ENCODE measurements at regions not wholly inside any gene's neighbourhood (a gene's known extent, or its start where the extent isn't known, plus 50 kb on each side); places are given as distances from the start of the nearest gene placed in this dataset.

DNA sequence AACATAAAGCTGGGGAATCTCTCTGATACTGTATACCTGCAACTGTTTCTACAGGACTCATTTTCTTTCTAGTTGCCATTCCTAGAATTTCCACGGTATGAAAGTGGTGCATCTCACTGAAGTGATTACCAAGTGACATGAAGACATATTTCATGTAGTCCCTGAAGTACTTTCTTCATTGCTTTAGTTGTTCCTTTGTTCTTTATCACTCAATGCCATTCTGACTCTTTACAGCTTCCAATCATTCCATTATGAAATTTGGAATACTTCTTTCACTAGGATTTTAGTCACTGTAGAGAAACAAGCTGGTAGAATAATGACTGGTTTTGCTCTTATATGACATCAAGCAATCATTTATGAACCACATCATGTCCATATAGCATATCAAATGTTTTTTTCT, 645.1 kb downstream of the CDH18 start:
- Histone ChIP-seq H3K27ac (no peak overlapping the region), H3K36me3 (no peaks in the 10 kb centered on the region), H3K4me1 (ENCODE audit: low read depth) (no peaks in the 10 kb centered on the region), H3K27me3 (no peaks in the 10 kb centered on the region), H3K9me3 (ENCODE audit: low read depth) (peaks cover 3% of the 10 kb centered on the region), H3K4me3 (no peak overlapping the region)
- DNase-seq (ENCODE audit: low read depth in 1 of 2, low spot score in 1 of 2), result no peak
- TF ChIP-seq, protein P1, sequence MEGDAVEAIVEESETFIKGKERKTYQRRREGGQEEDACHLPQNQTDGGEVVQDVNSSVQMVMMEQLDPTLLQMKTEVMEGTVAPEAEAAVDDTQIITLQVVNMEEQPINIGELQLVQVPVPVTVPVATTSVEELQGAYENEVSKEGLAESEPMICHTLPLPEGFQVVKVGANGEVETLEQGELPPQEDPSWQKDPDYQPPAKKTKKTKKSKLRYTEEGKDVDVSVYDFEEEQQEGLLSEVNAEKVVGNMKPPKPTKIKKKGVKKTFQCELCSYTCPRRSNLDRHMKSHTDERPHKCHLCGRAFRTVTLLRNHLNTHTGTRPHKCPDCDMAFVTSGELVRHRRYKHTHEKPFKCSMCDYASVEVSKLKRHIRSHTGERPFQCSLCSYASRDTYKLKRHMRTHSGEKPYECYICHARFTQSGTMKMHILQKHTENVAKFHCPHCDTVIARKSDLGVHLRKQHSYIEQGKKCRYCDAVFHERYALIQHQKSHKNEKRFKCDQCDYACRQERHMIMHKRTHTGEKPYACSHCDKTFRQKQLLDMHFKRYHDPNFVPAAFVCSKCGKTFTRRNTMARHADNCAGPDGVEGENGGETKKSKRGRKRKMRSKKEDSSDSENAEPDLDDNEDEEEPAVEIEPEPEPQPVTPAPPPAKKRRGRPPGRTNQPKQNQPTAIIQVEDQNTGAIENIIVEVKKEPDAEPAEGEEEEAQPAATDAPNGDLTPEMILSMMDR (IDR thresholded peaks at IDR 0.05; ENCODE audit: low read depth, low read length), result no peak

- no peak overlapping the region for H3K4me3 ChIP-seq
- H3K27me3 ChIP-seq, result no peaks in the 10 kb centered on the region
- TF ChIP-seq, protein P1 (IDR thresholded peaks at IDR 0.05; ENCODE audit: low read depth, low read length), result no peak
- H3K27ac ChIP-seq, result no peak overlapping the region
- no peaks in the 10 kb centered on the region for H3K4me1 ChIP-seq (ENCODE audit: low read depth)
- H3K36me3 ChIP-seq, result no peaks in the 10 kb centered on the region
- peaks cover 4% of the 10 kb centered on the region for H3K9me3 ChIP-seq (ENCODE audit: low read depth)
- no peak for DNase-seq (ENCODE audit: low read depth in 1 of 2, low spot score in 1 of 2)
Measured at GRCh38 chr5:19352120-19352519, 635.9 kb downstream of the CDH18 start.

- Histone ChIP-seq H3K4me3 (no peak overlapping the region), H3K9me3 (ENCODE audit: low read depth) (no peaks in the 10 kb centered on the region), H3K27ac (no peak overlapping the region), H3K27me3 (no peaks in the 10 kb centered on the region), H3K4me1 (ENCODE audit: low read depth) (no peaks in the 10 kb centered on the region), H3K36me3 (no peaks in the 10 kb centered on the region)
- DNase-seq (ENCODE audit: low read depth in 1 of 2, low spot score in 1 of 2), result no peak
- TF ChIP-seq, protein P1 (IDR thresholded peaks at IDR 0.05; ENCODE audit: low read depth, low read length), result no peak
Measured at GRCh38 chr5:19369048-19369447, 619.0 kb downstream of the CDH18 start.

DNA sequence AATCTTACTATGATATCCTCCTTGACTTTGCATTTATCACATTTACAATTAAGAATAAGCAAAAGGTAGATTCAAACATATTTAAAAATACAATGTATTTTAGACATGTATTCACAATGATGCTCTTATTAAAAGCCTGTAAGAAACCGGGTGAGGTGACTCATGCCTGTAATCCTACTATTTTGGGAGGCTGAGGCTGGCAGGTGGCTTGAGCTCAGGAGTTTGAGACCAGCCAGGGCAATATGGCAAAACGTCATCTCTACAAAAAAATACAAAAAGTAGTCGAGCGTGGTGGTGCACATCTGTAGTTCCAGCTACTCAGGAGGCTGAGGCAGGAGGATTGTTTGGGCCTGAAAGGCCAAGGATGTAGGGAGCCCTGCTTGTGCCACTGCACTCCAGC, 618.4 kb downstream of the CDH18 start:
- Histone ChIP-seq H3K4me1 (ENCODE audit: low read depth) (no peaks in the 10 kb centered on the region), H3K36me3 (no peaks in the 10 kb centered on the region), H3K4me3 (no peak overlapping the region), H3K27me3 (no peaks in the 10 kb centered on the region), H3K27ac (no peak overlapping the region), H3K9me3 (ENCODE audit: low read depth) (no peaks in the 10 kb centered on the region)
- TF ChIP-seq, protein P1 (IDR thresholded peaks at IDR 0.05; ENCODE audit: low read depth, low read length), result no peak
- DNase-seq (ENCODE audit: low read depth in 1 of 2, low spot score in 1 of 2), result no peak

DNA sequence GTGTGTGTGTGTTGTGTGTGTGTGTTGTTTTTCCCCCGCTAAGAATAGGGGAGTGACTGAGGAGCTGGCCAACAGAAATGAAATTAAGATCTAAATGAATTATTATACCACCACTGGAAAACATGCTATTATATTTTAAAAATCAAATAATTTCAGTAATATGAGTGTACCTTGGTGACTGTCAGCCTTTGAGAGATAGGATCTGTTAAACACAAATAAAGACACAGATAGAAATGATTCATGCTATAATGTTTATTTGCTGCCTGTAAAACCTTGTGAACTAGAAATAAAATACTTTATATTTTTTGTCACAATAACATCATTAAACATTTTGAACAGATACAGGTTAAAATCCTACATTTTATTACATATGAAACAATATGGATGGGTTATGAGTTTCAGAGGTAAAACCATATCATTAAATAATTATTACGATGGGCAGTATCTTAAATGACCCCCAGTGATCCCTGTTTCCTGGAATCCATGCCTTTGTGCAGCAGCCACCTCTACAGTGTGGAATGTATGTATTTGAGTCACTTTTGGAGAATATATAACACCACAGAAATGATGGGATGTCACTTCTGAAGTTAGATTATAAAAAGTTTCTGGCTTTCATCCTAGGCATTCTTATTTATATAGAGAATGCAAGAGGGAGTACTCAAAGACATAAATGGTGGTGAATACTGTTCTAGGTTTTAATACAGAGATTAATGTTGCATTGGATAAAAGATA, 617.2 kb downstream of the CDH18 start:
- DNase-seq (ENCODE audit: low read depth in 1 of 2, low spot score in 1 of 2), result no peak
- TF ChIP-seq, protein P1 (IDR thresholded peaks at IDR 0.05; ENCODE audit: low read depth, low read length), result no peak
- Histone ChIP-seq H3K27ac (no peak overlapping the region), H3K36me3 (no peaks in the 10 kb centered on the region), H3K9me3 (ENCODE audit: low read depth) (no peaks in the 10 kb centered on the region), H3K4me3 (no peak overlapping the region), H3K4me1 (ENCODE audit: low read depth) (no peaks in the 10 kb centered on the region), H3K27me3 (no peaks in the 10 kb centered on the region)

All from cardiac muscle cell (in vitro differentiated cells and primary cell).